Effector memory CD8-positive, alpha-beta T cell (primary cell): ENCODE measurements at regions not wholly inside any gene's neighbourhood (a gene's known extent, or its start where the extent isn't known, plus 50 kb on each side); places are given as distances from the start of the nearest gene placed in this dataset.
A peak's percentile ranks its signal among the peaks of the same experiment; 100 is the strongest.

Experiments
- ATAC-seq: fragments of 150-1000 bp; cut with Tn5 transposase; replicated peaks from 2 replicates; pipeline ENCODE4 v1.10.0; 2021; ENCODE audit warnings: mild to moderate bottlenecking, moderate library complexity
- DNase-seq, 3 experiments: peaks; one replicate each; pipeline ENCODE4 v3.0.0; 2021
- H3K27ac Mint-ChIP-seq, 2 donors: one replicate each; pipeline ENCODE4 v1.8.0; 2022; ENCODE audit warnings: mild to moderate bottlenecking in 2 of 2, mixed read lengths in 2 of 2, moderate library complexity in 2 of 2
- H3K27me3 Mint-ChIP-seq, 2 donors: one replicate each; pipeline ENCODE4 v1.8.0; 2022; ENCODE audit warnings: mixed read lengths in 2 of 2
- H3K36me3 Mint-ChIP-seq: one replicate; pipeline ENCODE4 v1.8.0; 2022; ENCODE audit warnings: mild to moderate bottlenecking, moderate library complexity, mixed read lengths; ENCODE audit not compliant: insufficient read depth
- H3K4me1 Mint-ChIP-seq, 2 donors: one replicate each; pipeline ENCODE4 v1.8.0; 2022; ENCODE audit warnings: low read depth in 2 of 2, mixed read lengths in 2 of 2
- H3K4me3 Mint-ChIP-seq, 2 donors: one replicate each; pipeline ENCODE4 v1.8.0; 2022; ENCODE audit warnings: mild to moderate bottlenecking in 2 of 2, mixed read lengths in 2 of 2, moderate library complexity in 2 of 2
- H3K9me3 Mint-ChIP-seq, 2 donors: one replicate each; pipeline ENCODE4 v1.8.0; 2022; ENCODE audit warnings: mixed read lengths in 2 of 2

DNA sequence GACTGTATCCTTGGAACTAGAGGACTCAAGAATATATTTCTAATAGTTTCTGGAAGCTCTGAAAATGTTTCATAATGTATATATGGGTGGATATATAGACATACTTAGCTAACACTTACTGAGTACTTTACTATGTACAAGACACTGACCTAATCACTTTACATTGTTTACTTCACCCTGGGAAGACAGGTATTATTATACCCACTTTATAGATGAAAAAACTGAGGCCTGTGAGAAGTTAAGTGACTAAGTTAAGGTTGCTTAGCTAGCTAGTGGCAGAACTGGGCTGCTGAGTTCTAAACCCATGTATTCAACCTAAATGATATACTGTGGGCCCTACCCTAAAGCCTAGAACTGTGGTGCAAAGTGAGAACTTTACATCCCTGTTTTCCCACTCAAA lies 79.1 kb upstream of the SSTR1 start:
- H3K4me1 Mint-ChIP-seq, result peaks cover 4 to 15% of the 10 kb centered on the region in 2 donors
- H3K4me3 Mint-ChIP-seq, result no peak overlapping the region
- no peaks in the 10 kb centered on the region for H3K27me3 Mint-ChIP-seq
- no peaks in the 10 kb centered on the region for H3K36me3 Mint-ChIP-seq
- H3K27ac Mint-ChIP-seq, result peak overlapping the region in 1 of 2 donors; percentile 12
- DNase-seq, result no peak
- H3K9me3 Mint-ChIP-seq, result no peaks in the 10 kb centered on the region
- no peak for ATAC-seq

DNA sequence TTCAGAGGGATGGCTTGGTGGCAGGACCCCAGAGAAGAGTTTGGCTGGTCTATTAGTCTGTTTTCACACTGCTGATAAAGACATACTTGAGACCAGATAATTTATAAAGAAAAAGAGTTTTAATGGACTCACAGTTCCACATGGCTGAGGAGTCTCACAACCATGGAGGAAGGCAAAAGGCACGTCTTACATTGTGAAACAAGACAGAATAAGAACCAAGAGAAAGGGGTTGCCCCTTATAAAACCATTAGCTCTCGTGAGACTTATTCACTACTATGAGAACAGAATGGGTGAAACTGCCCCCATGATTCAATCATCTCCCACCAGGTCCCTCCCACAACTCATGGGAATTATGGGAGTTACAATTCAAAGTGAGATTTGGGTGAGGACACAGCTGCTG lies 78.5 kb upstream of the SSTR1 start:
- Mint-ChIP-seq H3K27ac (no peak overlapping the region), H3K27me3 (no peaks in the 10 kb centered on the region), H3K4me3 (no peak overlapping the region), H3K36me3 (no peaks in the 10 kb centered on the region), H3K4me1 (peaks cover 4 to 15% of the 10 kb centered on the region in 2 donors), H3K9me3 (no peaks in the 10 kb centered on the region)
- DNase-seq (no peak), ATAC-seq (no peak)

- ATAC-seq, result peak; percentile 44
- Mint-ChIP-seq H3K4me3 (peak overlapping the region in 1 of 2 donors; percentile 38), H3K27ac (peak overlapping the region in 1 of 2 donors; percentile 28), H3K36me3 (no peaks in the 10 kb centered on the region), H3K27me3 (no peaks in the 10 kb centered on the region), H3K9me3 (no peaks in the 10 kb centered on the region), H3K4me1 (peaks cover 4 to 10% of the 10 kb centered on the region in 2 donors)
- peak in 1 of 3 experiments; percentile 8 for DNase-seq
These were observed 78.0 kb upstream of the SSTR1 start for GRCh38 chr14:38129705-38130104.

DNA sequence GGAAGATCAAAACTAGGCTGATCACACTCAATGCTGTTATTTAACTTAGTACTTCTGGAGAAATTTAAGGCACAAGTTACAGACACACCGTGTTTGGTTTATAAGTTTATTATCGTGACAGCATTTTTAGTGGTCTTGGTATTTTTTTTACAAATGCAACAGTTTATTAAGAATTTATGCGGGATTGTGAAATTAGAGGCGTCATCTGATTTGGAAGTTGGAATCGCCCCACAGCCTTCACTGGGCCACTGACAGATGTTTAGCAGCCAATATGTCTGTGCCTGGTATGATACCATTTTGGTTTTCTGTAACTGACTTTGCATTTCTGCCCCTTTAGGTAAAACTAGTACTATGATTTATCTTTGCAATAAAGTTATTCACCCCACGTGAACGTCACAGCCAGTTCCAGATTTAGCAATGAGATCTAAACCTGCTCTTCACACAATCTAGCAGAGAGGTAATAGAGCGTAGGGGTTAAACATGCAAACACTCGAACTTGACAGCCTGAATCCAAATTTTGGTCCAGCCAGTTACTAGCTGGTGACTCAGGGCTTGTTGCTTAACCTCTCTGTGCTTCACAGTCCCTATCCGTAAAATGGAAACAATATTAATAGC lies 73.2 kb upstream of the SSTR1 start:
- no peaks in the 10 kb centered on the region for H3K36me3 Mint-ChIP-seq
- DNase-seq (no peak), ATAC-seq (no peak)
- H3K4me1 Mint-ChIP-seq, result peaks cover 4 to 13% of the 10 kb centered on the region in 2 donors
- no peak overlapping the region for H3K4me3 Mint-ChIP-seq
- no peaks in the 10 kb centered on the region for H3K27me3 Mint-ChIP-seq
- H3K9me3 Mint-ChIP-seq, result no peaks in the 10 kb centered on the region
- H3K27ac Mint-ChIP-seq, result no peak overlapping the region

DNA sequence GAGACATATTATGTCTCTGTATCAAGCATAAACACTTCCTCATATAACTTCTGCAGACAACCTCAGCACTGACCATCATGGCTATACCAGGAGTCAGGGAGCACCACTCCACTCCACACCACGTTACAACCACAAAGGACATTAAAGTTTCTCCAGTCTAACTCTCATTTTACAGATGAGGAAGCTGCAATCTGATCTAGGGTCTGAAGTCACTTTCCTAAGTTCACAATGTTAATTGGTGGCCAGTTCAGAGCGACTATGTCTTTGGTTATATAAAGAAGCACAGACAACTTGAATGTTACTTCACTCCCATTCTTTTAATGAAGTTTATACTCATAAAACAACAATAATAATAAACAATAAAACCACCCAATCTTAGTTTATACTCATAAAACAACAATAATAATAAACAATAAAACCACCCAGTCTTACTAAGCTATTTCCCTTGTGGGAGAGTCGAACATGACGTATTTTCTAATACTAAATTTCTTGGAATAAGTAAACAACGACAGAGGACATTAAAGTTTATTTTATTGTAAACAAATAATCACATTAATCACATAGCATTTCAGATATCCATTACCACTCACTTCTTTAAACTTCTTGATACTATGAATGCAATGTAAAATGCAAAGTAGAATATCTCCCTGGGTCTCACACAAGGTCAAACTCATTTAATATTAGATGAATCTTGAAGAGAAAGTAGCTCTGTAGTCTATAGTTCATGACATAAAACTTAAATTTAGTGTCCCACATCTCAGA lies 72.4 kb upstream of the SSTR1 start:
- no peaks in the 10 kb centered on the region for H3K27me3 Mint-ChIP-seq
- H3K36me3 Mint-ChIP-seq, result no peaks in the 10 kb centered on the region
- H3K9me3 Mint-ChIP-seq, result no peaks in the 10 kb centered on the region
- DNase-seq (no peak), ATAC-seq (no peak)
- H3K27ac Mint-ChIP-seq, result no peak overlapping the region
- H3K4me1 Mint-ChIP-seq, result peaks cover 0 to 6% of the 10 kb centered on the region in 2 donors
- no peak overlapping the region for H3K4me3 Mint-ChIP-seq

DNA sequence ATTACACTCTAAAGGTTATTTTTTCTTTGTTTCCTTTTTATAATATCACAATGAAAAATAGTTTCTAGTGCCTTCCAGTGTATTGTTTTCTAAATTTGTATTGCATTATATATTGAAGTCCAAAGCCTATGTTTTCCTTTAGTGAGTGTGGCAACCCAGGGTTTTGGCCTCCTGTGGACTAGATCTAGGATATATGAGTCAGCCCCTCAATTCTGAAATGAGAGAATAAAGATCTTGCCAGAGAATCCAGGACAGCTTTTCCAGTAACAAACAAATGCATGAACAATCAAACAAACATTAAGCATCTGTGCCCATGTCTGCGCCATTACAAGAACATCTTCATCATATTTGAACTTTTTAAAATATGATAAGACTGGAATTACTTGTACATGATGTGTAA lies 70.7 kb upstream of the SSTR1 start:
- no peak for ATAC-seq
- Mint-ChIP-seq H3K4me3 (no peak overlapping the region), H3K27ac (no peak overlapping the region), H3K36me3 (no peaks in the 10 kb centered on the region), H3K9me3 (peaks cover 0 to 2% of the 10 kb centered on the region in 2 donors), H3K27me3 (peaks cover 0 to 5% of the 10 kb centered on the region in 2 donors), H3K4me1 (peaks cover 0 to 4% of the 10 kb centered on the region in 2 donors)
- DNase-seq, result no peak

DNA sequence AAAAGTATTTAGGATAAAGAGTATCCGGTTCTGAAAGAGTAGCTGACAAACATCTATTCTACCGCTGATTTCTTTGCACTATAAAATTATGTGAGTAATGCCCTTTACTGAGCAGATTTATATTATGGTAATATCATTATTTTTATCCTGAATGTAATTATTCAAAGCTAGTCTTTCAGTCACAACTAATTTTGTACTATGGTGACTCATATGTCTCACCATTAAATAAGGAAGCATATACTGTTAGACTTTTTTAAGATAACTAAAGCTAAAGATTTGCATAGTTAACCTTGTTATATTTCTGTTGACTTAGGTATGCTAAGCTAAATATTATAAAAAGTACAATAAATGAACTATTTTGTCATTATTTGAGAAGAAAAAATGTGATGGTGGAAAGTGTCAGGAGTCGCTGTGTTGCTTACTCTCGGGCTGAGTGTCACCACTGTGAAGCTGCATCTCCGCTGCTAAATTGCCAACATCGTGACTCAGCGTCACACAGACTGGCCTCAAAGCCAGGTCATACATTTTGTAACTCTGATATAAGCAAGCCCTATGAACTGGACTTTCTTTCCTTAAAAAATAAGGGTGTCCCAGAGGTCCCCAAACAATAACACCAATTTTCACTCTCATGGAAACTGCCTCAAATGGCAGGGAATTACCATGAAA lies 69.1 kb upstream of the SSTR1 start:
- ATAC-seq, result no peak
- H3K36me3 Mint-ChIP-seq, result no peaks in the 10 kb centered on the region
- H3K4me3 Mint-ChIP-seq, result no peak overlapping the region

DNA sequence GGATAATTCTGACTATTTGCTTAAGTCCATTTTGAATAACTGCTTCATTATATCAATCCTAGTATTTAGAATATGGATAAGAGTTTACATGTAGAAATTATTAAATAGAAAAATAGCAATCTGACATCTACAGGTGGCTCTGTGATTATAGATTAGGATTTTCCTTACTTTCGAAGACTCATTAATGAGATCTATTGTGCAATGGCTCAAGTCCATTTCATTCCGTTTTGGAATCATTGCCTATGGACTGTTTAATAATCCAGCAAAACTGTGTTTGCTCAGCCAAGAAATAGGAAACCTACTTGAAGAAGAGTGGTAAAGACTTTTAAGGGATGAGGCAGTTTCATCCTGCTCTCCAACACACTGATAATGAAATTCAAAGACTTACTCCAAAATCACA lies 67.8 kb upstream of the SSTR1 start:
- DNase-seq (no peak), ATAC-seq (no peak)
- H3K27ac Mint-ChIP-seq, result no peak overlapping the region
- H3K4me1 Mint-ChIP-seq, result peaks cover 0 to 4% of the 10 kb centered on the region in 2 donors
- no peak overlapping the region for H3K4me3 Mint-ChIP-seq
- H3K27me3 Mint-ChIP-seq, result peaks cover 0 to 5% of the 10 kb centered on the region in 2 donors
- H3K36me3 Mint-ChIP-seq, result no peaks in the 10 kb centered on the region
- peaks cover 1 to 2% of the 10 kb centered on the region in 2 donors for H3K9me3 Mint-ChIP-seq

More for the DNA sequence above, 69.1 kb upstream of the SSTR1 start:
- no peak for DNase-seq
- Mint-ChIP-seq H3K27me3 (peaks cover 0 to 5% of the 10 kb centered on the region in 2 donors), H3K4me1 (peaks cover 0 to 4% of the 10 kb centered on the region in 2 donors), H3K9me3 (peaks cover 0 to 2% of the 10 kb centered on the region in 2 donors), H3K27ac (no peak overlapping the region)

GRCh38 chr14:38143170-38143569 lies 64.5 kb upstream of the SSTR1 start:
- H3K36me3 Mint-ChIP-seq, result no peaks in the 10 kb centered on the region
- H3K27ac Mint-ChIP-seq, result no peak overlapping the region
- no peak overlapping the region for H3K4me3 Mint-ChIP-seq
- ATAC-seq (no peak), DNase-seq (no peak)
- no peaks in the 10 kb centered on the region for H3K4me1 Mint-ChIP-seq
- peaks cover 2 to 8% of the 10 kb centered on the region in 2 donors for H3K9me3 Mint-ChIP-seq
- H3K27me3 Mint-ChIP-seq, result peaks cover 0 to 5% of the 10 kb centered on the region in 2 donors

GRCh38 chr14:38143659-38144505 lies 63.8 kb upstream of the SSTR1 start:
- Mint-ChIP-seq H3K27ac (no peak overlapping the region), H3K4me3 (no peak overlapping the region), H3K4me1 (no peaks in the 10 kb centered on the region), H3K27me3 (peaks cover 0 to 5% of the 10 kb centered on the region in 2 donors), H3K9me3 (peaks cover 2 to 8% of the 10 kb centered on the region in 2 donors), H3K36me3 (no peaks in the 10 kb centered on the region)
- DNase-seq (no peak), ATAC-seq (no peak)

GRCh38 chr14:38145142-38145541 lies 62.6 kb upstream of the SSTR1 start:
- Mint-ChIP-seq H3K27me3 (peaks cover 0 to 5% of the 10 kb centered on the region in 2 donors), H3K36me3 (no peaks in the 10 kb centered on the region), H3K9me3 (peaks cover 2 to 8% of the 10 kb centered on the region in 2 donors), H3K4me1 (no peaks in the 10 kb centered on the region), H3K27ac (no peak overlapping the region), H3K4me3 (no peak overlapping the region)
- DNase-seq, result no peak
- ATAC-seq, result no peak

GRCh38 chr14:38150075-38150474 lies 57.6 kb upstream of the SSTR1 start:
- H3K27ac Mint-ChIP-seq, result no peak overlapping the region
- no peak for ATAC-seq
- H3K4me1 Mint-ChIP-seq, result no peaks in the 10 kb centered on the region
- no peak overlapping the region for H3K4me3 Mint-ChIP-seq
- no peaks in the 10 kb centered on the region for H3K27me3 Mint-ChIP-seq
- peaks cover 0 to 5% of the 10 kb centered on the region in 2 donors for H3K9me3 Mint-ChIP-seq
- no peaks in the 10 kb centered on the region for H3K36me3 Mint-ChIP-seq
- no peak for DNase-seq
